GM23338 (cell line): ENCODE measurements at regions not wholly inside any gene's neighbourhood (a gene's known extent, or its start where the extent isn't known, plus 50 kb on each side); places are given as distances from the start of the nearest gene placed in this dataset.

Source experiments
- ATAC-seq: fragments of 200-7000 bp; cut with Tn5 transposase; 3 replicates; pipeline ENCODE4 v1.9.1; 2020
- DNase-seq: peaks from one replicate; pipeline ENCODE4 v3.0.0-alpha.2; 2015; ENCODE audit warnings: low spot score
- H2AFZ ChIP-seq: fragments of 200-600 bp; sonication (generic); 2 replicates; pipeline ENCODE4 v1.8.0; 2016; ENCODE audit warnings: antibody characterized with exemption, mild to moderate bottlenecking, moderate library complexity
- H3F3A ChIP-seq: fragments of 200-600 bp; sonication (generic); replicated peaks from 2 replicates; pipeline ENCODE4 v1.8.0; 2017; ENCODE audit warnings: antibody characterized with exemption, mixed run types, low read depth
- H3K27ac ChIP-seq: fragments of 200-600 bp; sonication (generic); 2 replicates; pipeline ENCODE4 v1.6.1; 2016; ENCODE audit warnings: low read depth
- H3K27me3 ChIP-seq: fragments of 200-600 bp; sonication (generic); 2 replicates; pipeline ENCODE4 v1.8.0; 2016; ENCODE audit warnings: mild to moderate bottlenecking, mixed run types, moderate library complexity; ENCODE audit not compliant: insufficient read depth
- H3K36me3 ChIP-seq: fragments of 200-600 bp; sonication (generic); 2 replicates; pipeline ENCODE4 v1.8.0; 2016; ENCODE audit warnings: mild to moderate bottlenecking; ENCODE audit not compliant: insufficient read depth
- H3K4me1 ChIP-seq: fragments of 200-600 bp; sonication (generic); 2 replicates; pipeline ENCODE4 v1.8.0; 2016; ENCODE audit warnings: mild to moderate bottlenecking, moderate library complexity; ENCODE audit not compliant: insufficient read depth
- H3K4me2 ChIP-seq: fragments of 200-600 bp; sonication (generic); 2 replicates; pipeline ENCODE4 v1.7.1; 2017; ENCODE audit warnings: mixed run types
- H3K4me3 ChIP-seq: fragments of 200-600 bp; sonication (generic); 2 replicates; pipeline ENCODE4 v1.6.1; 2016; ENCODE audit warnings: mixed run types
- H3K79me2 ChIP-seq: fragments of 200-600 bp; sonication (generic); replicated peaks from 2 replicates; pipeline ENCODE4 v1.8.0; 2017; ENCODE audit warnings: mild to moderate bottlenecking; ENCODE audit not compliant: insufficient read depth
- H3K9me2 ChIP-seq: fragments of 200-600 bp; sonication (generic); 2 replicates; pipeline ENCODE4 v1.8.0; 2017; ENCODE audit not compliant: insufficient read depth
- H4K20me1 ChIP-seq: fragments of 200-600 bp; sonication (generic); replicated peaks from 2 replicates; pipeline ENCODE4 v1.8.0; 2017; ENCODE audit warnings: mild to moderate bottlenecking; ENCODE audit not compliant: insufficient read depth
- H3K27ac Mint-ChIP-seq: 2 replicates; pipeline ENCODE4 v1.8.0; 2020; ENCODE audit warnings: inconsistent platforms, mild to moderate bottlenecking, moderate library complexity, mixed read lengths
- H3K27me3 Mint-ChIP-seq: 3 replicates; pipeline ENCODE4 v1.8.0; 2022; ENCODE audit warnings: low read depth, mild to moderate bottlenecking, moderate library complexity, mixed read lengths, inconsistent platforms; ENCODE audit not compliant: insufficient read depth, poor library complexity
- H3K36me3 Mint-ChIP-seq: 3 replicates; pipeline ENCODE4 v1.8.0; 2021; ENCODE audit warnings: low read depth, mild to moderate bottlenecking, inconsistent platforms, moderate library complexity, mixed read lengths
- H3K4me1 Mint-ChIP-seq: 3 replicates; pipeline ENCODE4 v1.8.0; 2020; ENCODE audit warnings: mild to moderate bottlenecking, inconsistent platforms, mixed read lengths
- H3K4me3 Mint-ChIP-seq: 3 replicates; pipeline ENCODE4 v1.8.0; 2021; ENCODE audit warnings: moderate library complexity, mild to moderate bottlenecking, inconsistent platforms, mixed read lengths
- H3K9me3 Mint-ChIP-seq: 3 replicates; pipeline ENCODE4 v1.8.0; 2020; ENCODE audit warnings: moderate library complexity, mild to moderate bottlenecking, inconsistent platforms, mixed read lengths
- CREB1 ChIP-seq: fragments of 250-450 bp; sonication (Bioruptor Pico); IDR thresholded peaks from 2 replicates; pipeline ENCODE4 v1.5.0; 2020; ENCODE audit warnings: low read depth, mild to moderate bottlenecking, moderate library complexity
- EZH2 ChIP-seq: fragments of 200-600 bp; sonication (generic); IDR thresholded peaks from one replicate; pipeline ENCODE4 v1.8.0; 2017; ENCODE audit warnings: antibody characterized with exemption, mild to moderate bottlenecking, low read depth; ENCODE audit not compliant: unreplicated experiment
- EZH2phosphoT487 ChIP-seq: fragments of 200-600 bp; sonication (generic); IDR thresholded peaks from one replicate; pipeline ENCODE4 v1.8.1; 2018; ENCODE audit warnings: antibody characterized with exemption; ENCODE audit not compliant: unreplicated experiment
- JUNB ChIP-seq: IDR thresholded peaks from one replicate; pipeline ENCODE4 v1.6.1; 2016; ENCODE audit warnings: antibody characterized with exemption; ENCODE audit not compliant: unreplicated experiment
- NANOG ChIP-seq: IDR thresholded peaks from 2 replicates; pipeline ENCODE4 v1.6.1; 2016; ENCODE audit warnings: antibody characterized with exemption, borderline replicate concordance
- POLR2AphosphoS5 ChIP-seq: IDR thresholded peaks from 2 replicates; pipeline ENCODE4 v1.6.1; 2016; ENCODE audit warnings: antibody characterized with exemption, low read depth
- STAT1 ChIP-seq: IDR thresholded peaks from one replicate; pipeline ENCODE4 v1.6.1; 2016; ENCODE audit warnings: antibody characterized with exemption; ENCODE audit not compliant: unreplicated experiment
- ZNF114 ChIP-seq: fragments of 250-450 bp; sonication (Bioruptor Pico); IDR thresholded peaks from 2 replicates; pipeline ENCODE4 v1.5.0; 2020; ENCODE audit warnings: mild to moderate bottlenecking, moderate library complexity
- ZNF331 ChIP-seq: fragments of 250-450 bp; sonication (Bioruptor Pico); IDR thresholded peaks from 2 replicates; pipeline ENCODE4 v1.5.0; 2020; ENCODE audit warnings: low read depth, mild to moderate bottlenecking, moderate library complexity
- TF ChIP-seq, protein P1 (sequence below), 2 experiments: fragments of 200-600 bp in 1 of 2; sonication (generic) in 1 of 2; conservative IDR thresholded peaks; 2 replicates each; pipeline versions ENCODE4 v1.5.1 to v1.6.1; 2016 to 2017; ENCODE audit warnings: antibody characterized with exemption in 2 of 2, low read depth in 2 of 2, mild to moderate bottlenecking in 2 of 2, moderate library complexity in 1 of 2
- TF ChIP-seq, protein P2 (sequence below): IDR thresholded peaks from 2 replicates; pipeline ENCODE4 v1.6.1; 2016; ENCODE audit warnings: antibody characterized with exemption
- TF ChIP-seq, protein P3 (sequence below): IDR thresholded peaks from one replicate; pipeline ENCODE4 v1.6.1; 2018; ENCODE audit warnings: antibody characterized with exemption; ENCODE audit not compliant: unreplicated experiment

DNA sequence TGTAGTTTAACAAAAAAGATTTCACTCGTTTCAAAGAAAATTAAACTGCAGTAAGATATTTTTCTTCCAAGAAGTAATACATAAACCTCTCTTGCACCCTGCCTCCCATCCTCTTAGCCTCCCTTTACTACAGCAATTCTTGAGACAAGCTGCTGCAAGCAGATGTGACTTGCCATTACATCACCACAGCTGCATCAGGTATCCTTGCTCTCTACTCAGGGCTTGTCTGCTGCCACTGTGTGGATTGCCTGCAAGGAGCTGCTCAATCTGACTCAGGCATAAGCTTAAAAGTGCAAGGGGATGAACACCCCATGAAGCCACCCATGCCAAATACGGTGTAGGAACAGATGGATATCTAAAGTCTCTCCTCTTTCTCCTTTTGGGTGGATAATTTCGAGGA, 609.9 kb downstream of the DNAJB9 start (continued):
- no peak for TF ChIP-seq POLR2AphosphoS5
- TF ChIP-seq JUNB = no peak
- TF ChIP-seq EZH2 = no peak
- no peak for TF ChIP-seq NANOG
- TF ChIP-seq, protein P1, sequence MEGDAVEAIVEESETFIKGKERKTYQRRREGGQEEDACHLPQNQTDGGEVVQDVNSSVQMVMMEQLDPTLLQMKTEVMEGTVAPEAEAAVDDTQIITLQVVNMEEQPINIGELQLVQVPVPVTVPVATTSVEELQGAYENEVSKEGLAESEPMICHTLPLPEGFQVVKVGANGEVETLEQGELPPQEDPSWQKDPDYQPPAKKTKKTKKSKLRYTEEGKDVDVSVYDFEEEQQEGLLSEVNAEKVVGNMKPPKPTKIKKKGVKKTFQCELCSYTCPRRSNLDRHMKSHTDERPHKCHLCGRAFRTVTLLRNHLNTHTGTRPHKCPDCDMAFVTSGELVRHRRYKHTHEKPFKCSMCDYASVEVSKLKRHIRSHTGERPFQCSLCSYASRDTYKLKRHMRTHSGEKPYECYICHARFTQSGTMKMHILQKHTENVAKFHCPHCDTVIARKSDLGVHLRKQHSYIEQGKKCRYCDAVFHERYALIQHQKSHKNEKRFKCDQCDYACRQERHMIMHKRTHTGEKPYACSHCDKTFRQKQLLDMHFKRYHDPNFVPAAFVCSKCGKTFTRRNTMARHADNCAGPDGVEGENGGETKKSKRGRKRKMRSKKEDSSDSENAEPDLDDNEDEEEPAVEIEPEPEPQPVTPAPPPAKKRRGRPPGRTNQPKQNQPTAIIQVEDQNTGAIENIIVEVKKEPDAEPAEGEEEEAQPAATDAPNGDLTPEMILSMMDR (conservative IDR thresholded peaks at IDR 0.05; ENCODE audit: low read depth in 2 of 2) = no peak
- TF ChIP-seq, protein P2, sequence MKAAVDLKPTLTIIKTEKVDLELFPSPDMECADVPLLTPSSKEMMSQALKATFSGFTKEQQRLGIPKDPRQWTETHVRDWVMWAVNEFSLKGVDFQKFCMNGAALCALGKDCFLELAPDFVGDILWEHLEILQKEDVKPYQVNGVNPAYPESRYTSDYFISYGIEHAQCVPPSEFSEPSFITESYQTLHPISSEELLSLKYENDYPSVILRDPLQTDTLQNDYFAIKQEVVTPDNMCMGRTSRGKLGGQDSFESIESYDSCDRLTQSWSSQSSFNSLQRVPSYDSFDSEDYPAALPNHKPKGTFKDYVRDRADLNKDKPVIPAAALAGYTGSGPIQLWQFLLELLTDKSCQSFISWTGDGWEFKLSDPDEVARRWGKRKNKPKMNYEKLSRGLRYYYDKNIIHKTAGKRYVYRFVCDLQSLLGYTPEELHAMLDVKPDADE = no peak
- no peak for TF ChIP-seq CREB1

DNA sequence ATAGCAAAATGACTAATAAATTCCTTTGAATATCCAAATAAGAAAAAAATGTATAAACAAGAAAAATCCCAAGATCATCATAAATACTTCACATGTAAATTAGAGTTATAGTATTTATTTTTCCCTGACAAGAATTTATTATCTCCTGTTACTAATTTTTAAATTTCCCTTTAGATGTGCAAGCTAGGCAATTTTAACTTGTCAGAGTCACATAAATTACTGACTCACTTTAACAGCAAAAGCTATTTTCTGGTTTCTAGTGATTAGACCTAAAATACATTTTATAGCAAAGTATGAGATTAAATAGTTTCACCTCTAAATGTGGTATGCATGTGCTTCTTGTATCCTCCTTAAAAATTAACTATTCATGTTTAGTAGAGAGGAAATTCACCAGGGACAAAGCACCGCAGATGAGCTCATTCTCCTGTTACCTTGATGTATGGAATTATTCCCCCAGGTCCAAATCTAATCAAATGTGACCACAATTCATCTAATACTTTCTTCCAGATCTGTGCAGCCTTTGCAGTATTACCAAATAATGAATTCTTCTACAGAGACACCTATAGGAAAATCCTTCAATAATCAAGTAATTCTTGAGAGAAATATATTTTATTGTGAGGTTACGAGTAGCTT, 621.2 kb downstream of the DNAJB9 start:
- Histone ChIP-seq H4K20me1 (no peaks in the 10 kb centered on the region), H3K36me3 (no peaks in the 10 kb centered on the region), H3K27me3 (no peaks in the 10 kb centered on the region), H3K4me2 (no peak overlapping the region), H3K79me2 (no peaks in the 10 kb centered on the region), H3K4me3 (no peak overlapping the region), H3K9me2 (no peaks in the 10 kb centered on the region), H3K4me1 (no peaks in the 10 kb centered on the region), H3F3A (no peaks in the 10 kb centered on the region), H2AFZ (no peak overlapping the region), H3K27ac (no peak overlapping the region)
- no peak overlapping the region for H3K4me3 Mint-ChIP-seq
- peaks cover 3% of the 10 kb centered on the region for H3K27me3 Mint-ChIP-seq
- ATAC-seq (no peak), DNase-seq (no peak)
- no peaks in the 10 kb centered on the region for H3K36me3 Mint-ChIP-seq
- H3K9me3 Mint-ChIP-seq = no peaks in the 10 kb centered on the region; the same call in 2 of the 3 replicates
- no peak for TF ChIP-seq ZNF331 (CRISPR knock-in tag)
- no peak for TF ChIP-seq STAT1
- no peak for TF ChIP-seq EZH2phosphoT487
- no peak for TF ChIP-seq POLR2AphosphoS5
- no peak for TF ChIP-seq CREB1
- TF ChIP-seq, protein P1 (conservative IDR thresholded peaks at IDR 0.05; ENCODE audit: low read depth in 2 of 2) = no peak
- TF ChIP-seq, protein P3, sequence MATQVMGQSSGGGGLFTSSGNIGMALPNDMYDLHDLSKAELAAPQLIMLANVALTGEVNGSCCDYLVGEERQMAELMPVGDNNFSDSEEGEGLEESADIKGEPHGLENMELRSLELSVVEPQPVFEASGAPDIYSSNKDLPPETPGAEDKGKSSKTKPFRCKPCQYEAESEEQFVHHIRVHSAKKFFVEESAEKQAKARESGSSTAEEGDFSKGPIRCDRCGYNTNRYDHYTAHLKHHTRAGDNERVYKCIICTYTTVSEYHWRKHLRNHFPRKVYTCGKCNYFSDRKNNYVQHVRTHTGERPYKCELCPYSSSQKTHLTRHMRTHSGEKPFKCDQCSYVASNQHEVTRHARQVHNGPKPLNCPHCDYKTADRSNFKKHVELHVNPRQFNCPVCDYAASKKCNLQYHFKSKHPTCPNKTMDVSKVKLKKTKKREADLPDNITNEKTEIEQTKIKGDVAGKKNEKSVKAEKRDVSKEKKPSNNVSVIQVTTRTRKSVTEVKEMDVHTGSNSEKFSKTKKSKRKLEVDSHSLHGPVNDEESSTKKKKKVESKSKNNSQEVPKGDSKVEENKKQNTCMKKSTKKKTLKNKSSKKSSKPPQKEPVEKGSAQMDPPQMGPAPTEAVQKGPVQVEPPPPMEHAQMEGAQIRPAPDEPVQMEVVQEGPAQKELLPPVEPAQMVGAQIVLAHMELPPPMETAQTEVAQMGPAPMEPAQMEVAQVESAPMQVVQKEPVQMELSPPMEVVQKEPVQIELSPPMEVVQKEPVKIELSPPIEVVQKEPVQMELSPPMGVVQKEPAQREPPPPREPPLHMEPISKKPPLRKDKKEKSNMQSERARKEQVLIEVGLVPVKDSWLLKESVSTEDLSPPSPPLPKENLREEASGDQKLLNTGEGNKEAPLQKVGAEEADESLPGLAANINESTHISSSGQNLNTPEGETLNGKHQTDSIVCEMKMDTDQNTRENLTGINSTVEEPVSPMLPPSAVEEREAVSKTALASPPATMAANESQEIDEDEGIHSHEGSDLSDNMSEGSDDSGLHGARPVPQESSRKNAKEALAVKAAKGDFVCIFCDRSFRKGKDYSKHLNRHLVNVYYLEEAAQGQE = no peak
- no peak for TF ChIP-seq EZH2
- no peak for TF ChIP-seq ZNF114 (CRISPR knock-in tag)
- H3K4me1 Mint-ChIP-seq = no peaks in the 10 kb centered on the region
- H3K27ac Mint-ChIP-seq = no peak overlapping the region
